Rectal smooth muscle tissue (tissue), 1 donor: ENCODE measurements at regions not wholly inside any gene's neighbourhood (a gene's known extent, or its start where the extent isn't known, plus 50 kb on each side); places are given as distances from the start of the nearest gene placed in this dataset.

ENCODE experiments used
- H3K27ac ChIP-seq: one replicate; pipeline ENCODE4 v1.7.0; 2013; ENCODE audit warnings: low read depth, low read length, inconsistent platforms
- H3K27me3 ChIP-seq: one replicate; pipeline ENCODE4 v1.7.0; 2013; ENCODE audit warnings: low read length; ENCODE audit not compliant: control insufficient read depth, insufficient read depth
- H3K36me3 ChIP-seq: one replicate; pipeline ENCODE4 v1.7.0; 2013; ENCODE audit warnings: low read length; ENCODE audit not compliant: control insufficient read depth, insufficient read depth
- H3K4me1 ChIP-seq: one replicate; pipeline ENCODE4 v1.7.0; 2013; ENCODE audit warnings: low read length; ENCODE audit not compliant: control insufficient read depth, insufficient read depth
- H3K4me3 ChIP-seq: one replicate; pipeline ENCODE4 v1.7.0; 2013; ENCODE audit warnings: low read length
- H3K9ac ChIP-seq: one replicate; pipeline ENCODE4 v1.7.0; 2013; ENCODE audit warnings: low read length

GRCh38 chr2:236767941-236768340 is 198.3 kb downstream of the ACKR3 start:
- Histone ChIP-seq H3K9ac (no peak overlapping the region), H3K4me3 (no peak overlapping the region), H3K27ac (no peak overlapping the region), H3K27me3 (no peaks in the 10 kb centered on the region), H3K4me1 (no peaks in the 10 kb centered on the region), H3K36me3 (no peaks in the 10 kb centered on the region)

GRCh38 chr2:236768393-236769140 is 198.9 kb downstream of the ACKR3 start:
- no peaks in the 10 kb centered on the region for H3K27me3 ChIP-seq
- no peak overlapping the region for H3K27ac ChIP-seq
- no peak overlapping the region for H3K4me3 ChIP-seq
- no peaks in the 10 kb centered on the region for H3K4me1 ChIP-seq
- H3K36me3 ChIP-seq, result no peaks in the 10 kb centered on the region
- no peak overlapping the region for H3K9ac ChIP-seq

- Histone ChIP-seq H3K27ac (no peak overlapping the region), H3K27me3 (no peaks in the 10 kb centered on the region), H3K36me3 (no peaks in the 10 kb centered on the region), H3K4me1 (no peaks in the 10 kb centered on the region), H3K9ac (no peak overlapping the region), H3K4me3 (no peak overlapping the region)
These were observed 200.5 kb downstream of the ACKR3 start for GRCh38 chr2:236769981-236770671.

- Histone ChIP-seq H3K27me3 (no peaks in the 10 kb centered on the region), H3K36me3 (no peaks in the 10 kb centered on the region), H3K4me3 (no peak overlapping the region), H3K4me1 (no peaks in the 10 kb centered on the region), H3K9ac (no peak overlapping the region), H3K27ac (no peak overlapping the region)
These were observed 202.7 kb downstream of the ACKR3 start for GRCh38 chr2:236772220-236772837.

GRCh38 chr2:236773206-236773605 is 203.6 kb downstream of the ACKR3 start:
- Histone ChIP-seq H3K27ac (no peak overlapping the region), H3K4me3 (no peak overlapping the region), H3K27me3 (no peaks in the 10 kb centered on the region), H3K9ac (no peak overlapping the region), H3K36me3 (no peaks in the 10 kb centered on the region), H3K4me1 (no peaks in the 10 kb centered on the region)

- Histone ChIP-seq H3K9ac (no peak overlapping the region), H3K27me3 (no peaks in the 10 kb centered on the region), H3K4me1 (no peaks in the 10 kb centered on the region), H3K4me3 (no peak overlapping the region), H3K27ac (no peak overlapping the region), H3K36me3 (no peaks in the 10 kb centered on the region)
These were observed 204.5 kb downstream of the ACKR3 start for GRCh38 chr2:236774171-236774570.

- Histone ChIP-seq H3K4me1 (no peaks in the 10 kb centered on the region), H3K27me3 (no peaks in the 10 kb centered on the region), H3K36me3 (no peaks in the 10 kb centered on the region), H3K4me3 (no peak overlapping the region), H3K27ac (no peak overlapping the region), H3K9ac (no peak overlapping the region)
These were observed 205.9 kb downstream of the ACKR3 start for GRCh38 chr2:236775511-236775910.

GRCh38 chr2:236776206-236776605 is 206.6 kb downstream of the ACKR3 start:
- no peaks in the 10 kb centered on the region for H3K36me3 ChIP-seq
- H3K27ac ChIP-seq, result no peak overlapping the region
- H3K27me3 ChIP-seq, result no peaks in the 10 kb centered on the region
- no peak overlapping the region for H3K4me3 ChIP-seq
- H3K4me1 ChIP-seq, result no peaks in the 10 kb centered on the region
- no peak overlapping the region for H3K9ac ChIP-seq

- Histone ChIP-seq H3K9ac (no peak overlapping the region), H3K4me3 (no peak overlapping the region), H3K27ac (no peak overlapping the region), H3K36me3 (no peaks in the 10 kb centered on the region), H3K4me1 (no peaks in the 10 kb centered on the region), H3K27me3 (no peaks in the 10 kb centered on the region)
These were observed 207.1 kb downstream of the ACKR3 start for GRCh38 chr2:236776695-236777251.

- H3K27ac ChIP-seq, result no peak overlapping the region
These were observed 207.8 kb downstream of the ACKR3 start for GRCh38 chr2:236777408-236777807.

GRCh38 chr2:236781933-236782816 is 212.6 kb downstream of the ACKR3 start:
- H3K9ac ChIP-seq, result no peak overlapping the region
- H3K27ac ChIP-seq, result no peak overlapping the region
- H3K36me3 ChIP-seq, result no peaks in the 10 kb centered on the region
- no peak overlapping the region for H3K4me3 ChIP-seq
- H3K4me1 ChIP-seq, result no peaks in the 10 kb centered on the region
- H3K27me3 ChIP-seq, result no peaks in the 10 kb centered on the region

More at GRCh38 chr2:236777408-236777807, 207.8 kb downstream of the ACKR3 start:
- no peak overlapping the region for H3K9ac ChIP-seq
- no peak overlapping the region for H3K4me3 ChIP-seq
- H3K36me3 ChIP-seq, result no peaks in the 10 kb centered on the region
- no peaks in the 10 kb centered on the region for H3K4me1 ChIP-seq
- H3K27me3 ChIP-seq, result no peaks in the 10 kb centered on the region

- Histone ChIP-seq H3K36me3 (no peaks in the 10 kb centered on the region), H3K27me3 (no peaks in the 10 kb centered on the region), H3K4me1 (no peaks in the 10 kb centered on the region), H3K9ac (no peak overlapping the region), H3K4me3 (no peak overlapping the region), H3K27ac (no peak overlapping the region)
These were observed 213.3 kb downstream of the ACKR3 start for GRCh38 chr2:236782938-236783337.
